ENCODE measurements at regions not wholly inside any gene's neighbourhood (a gene's known extent, or its start where the extent isn't known, plus 50 kb on each side); places are given as distances from the start of the nearest gene placed in this dataset.
"Not testable (repeated sequence)": the region's sequence is repeated elsewhere in the genome, so short reads cannot be mapped to it uniquely, and the experiment has no call there.

DNA sequence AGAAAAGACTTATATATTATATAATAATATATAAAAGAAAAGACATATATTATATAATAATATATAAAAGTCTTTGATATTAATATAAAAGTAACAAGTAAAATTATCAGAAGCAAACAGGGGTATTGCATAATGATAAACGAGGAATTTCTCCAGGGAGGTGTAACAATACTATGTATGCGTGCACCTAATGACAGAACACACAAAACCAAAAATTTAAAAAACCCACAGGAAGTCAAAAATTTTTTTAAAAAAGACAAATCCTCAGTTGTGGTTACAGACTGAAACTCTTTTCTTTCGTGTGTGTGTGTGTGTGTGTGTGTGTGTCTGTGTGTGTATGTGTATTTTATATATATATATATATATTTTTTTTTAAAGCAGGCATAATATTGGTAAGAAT is 279.2 kb upstream of the DPP6 start:
- H3K9ac ChIP-seq (ENCODE audit: low read length in 5 of 5): no peak overlapping the region
- no peaks in the 10 kb centered on the region for H3K4me1 ChIP-seq (ENCODE audit: control insufficient read depth in 5 of 5, insufficient read depth in 5 of 5, low read length in 5 of 5)
- H3K36me3 ChIP-seq (ENCODE audit: control insufficient read depth in 5 of 5, insufficient read depth in 5 of 5, low read length in 5 of 5): no peaks in the 10 kb centered on the region
- no peaks in the 10 kb centered on the region for H3K9me3 ChIP-seq (ENCODE audit: control insufficient read depth in 5 of 5, low read length in 5 of 5)
- H3K4me3 ChIP-seq (ENCODE audit: low read depth in 1 of 5, low read length in 5 of 5): no peak overlapping the region
- H3K27ac ChIP-seq (ENCODE audit: low read depth, low read length): no peak overlapping the region
- no peaks in the 10 kb centered on the region for H3K27me3 ChIP-seq (ENCODE audit: control insufficient read depth in 5 of 5, insufficient read depth in 4 of 5, low read length in 5 of 5)

- H3K4me3 ChIP-seq (ENCODE audit: low read depth in 1 of 5, low read length in 5 of 5); H3K4me1 ChIP-seq (ENCODE audit: control insufficient read depth in 5 of 5, insufficient read depth in 5 of 5, low read length in 5 of 5); H3K9ac ChIP-seq (ENCODE audit: low read length in 5 of 5); H3K27me3 ChIP-seq (ENCODE audit: control insufficient read depth in 5 of 5, insufficient read depth in 4 of 5, low read length in 5 of 5); H3K9me3 ChIP-seq (ENCODE audit: control insufficient read depth in 5 of 5, low read length in 5 of 5); H3K27ac ChIP-seq (ENCODE audit: low read depth, low read length); H3K36me3 ChIP-seq (ENCODE audit: control insufficient read depth in 5 of 5, insufficient read depth in 5 of 5, low read length in 5 of 5): not testable (repeated sequence)
These were observed 275.3 kb upstream of the DPP6 start for GRCh38 chr7:153776940-153777339.

DNA sequence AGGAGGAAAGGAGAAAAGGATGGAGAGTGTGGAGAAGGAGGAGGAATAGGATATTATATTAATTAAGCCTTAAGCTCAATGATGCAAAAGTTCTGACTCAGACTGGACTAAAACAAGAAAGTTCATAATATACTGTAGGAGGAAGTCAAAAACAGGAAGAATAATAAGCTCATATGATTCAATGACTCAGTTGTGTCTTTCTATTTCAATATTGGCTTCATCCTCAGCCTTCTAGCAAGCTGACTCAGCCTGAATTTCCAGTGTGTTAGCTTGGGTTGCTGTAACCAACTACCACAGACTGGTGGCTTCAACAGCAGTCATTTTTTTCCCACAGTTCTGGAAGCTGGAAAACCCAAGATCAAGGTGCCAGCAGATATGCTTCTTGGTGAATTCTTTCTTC is 254.8 kb upstream of the DPP6 start:
- not testable (repeated sequence) for H3K27me3 ChIP-seq (ENCODE audit: control insufficient read depth in 5 of 5, insufficient read depth in 4 of 5, low read length in 5 of 5); H3K9me3 ChIP-seq (ENCODE audit: control insufficient read depth in 5 of 5, low read length in 5 of 5); H3K27ac ChIP-seq (ENCODE audit: low read depth, low read length); H3K4me1 ChIP-seq (ENCODE audit: control insufficient read depth in 5 of 5, insufficient read depth in 5 of 5, low read length in 5 of 5); H3K9ac ChIP-seq (ENCODE audit: low read length in 5 of 5); H3K36me3 ChIP-seq (ENCODE audit: control insufficient read depth in 5 of 5, insufficient read depth in 5 of 5, low read length in 5 of 5); H3K4me3 ChIP-seq (ENCODE audit: low read depth in 1 of 5, low read length in 5 of 5)

DNA sequence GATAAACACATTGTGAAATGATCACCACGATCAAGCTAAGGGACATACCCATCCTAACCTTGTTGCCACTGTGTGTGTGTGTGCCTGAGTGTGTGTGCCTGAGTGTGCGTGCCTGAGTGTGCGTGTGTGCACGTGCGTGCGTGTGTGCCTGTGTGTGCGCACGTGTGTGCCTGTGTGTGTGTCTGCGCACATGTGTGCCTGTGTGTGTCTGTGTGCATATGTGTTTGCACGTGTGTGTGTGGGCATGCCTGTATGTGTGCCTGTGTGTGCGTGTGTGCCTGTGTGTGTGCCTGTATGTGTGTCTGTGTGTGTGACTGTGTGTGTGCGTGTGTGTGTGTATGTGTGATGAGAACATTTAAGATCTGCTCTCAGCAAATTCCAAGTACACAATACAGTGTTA is 244.1 kb upstream of the DPP6 start:
- H3K4me3 ChIP-seq (ENCODE audit: low read depth in 1 of 5, low read length in 5 of 5): no peak overlapping the region
- no peak overlapping the region for H3K27ac ChIP-seq (ENCODE audit: low read depth, low read length)
- H3K36me3 ChIP-seq (ENCODE audit: control insufficient read depth in 5 of 5, insufficient read depth in 5 of 5, low read length in 5 of 5): no peaks in the 10 kb centered on the region
- H3K27me3 ChIP-seq (ENCODE audit: control insufficient read depth in 5 of 5, insufficient read depth in 4 of 5, low read length in 5 of 5): no peaks in the 10 kb centered on the region
- H3K9me3 ChIP-seq (ENCODE audit: control insufficient read depth in 5 of 5, low read length in 5 of 5): no peaks in the 10 kb centered on the region
- no peaks in the 10 kb centered on the region for H3K4me1 ChIP-seq (ENCODE audit: control insufficient read depth in 5 of 5, insufficient read depth in 5 of 5, low read length in 5 of 5)
- no peak overlapping the region for H3K9ac ChIP-seq (ENCODE audit: low read length in 5 of 5)

GRCh38 chr7:153829525-153829924 is 222.7 kb upstream of the DPP6 start:
- Histone ChIP-seq H3K4me1 (ENCODE audit: control insufficient read depth in 5 of 5, insufficient read depth in 5 of 5, low read length in 5 of 5) (no peaks in the 10 kb centered on the region), H3K9ac (ENCODE audit: low read length in 5 of 5) (no peak overlapping the region)

DNA sequence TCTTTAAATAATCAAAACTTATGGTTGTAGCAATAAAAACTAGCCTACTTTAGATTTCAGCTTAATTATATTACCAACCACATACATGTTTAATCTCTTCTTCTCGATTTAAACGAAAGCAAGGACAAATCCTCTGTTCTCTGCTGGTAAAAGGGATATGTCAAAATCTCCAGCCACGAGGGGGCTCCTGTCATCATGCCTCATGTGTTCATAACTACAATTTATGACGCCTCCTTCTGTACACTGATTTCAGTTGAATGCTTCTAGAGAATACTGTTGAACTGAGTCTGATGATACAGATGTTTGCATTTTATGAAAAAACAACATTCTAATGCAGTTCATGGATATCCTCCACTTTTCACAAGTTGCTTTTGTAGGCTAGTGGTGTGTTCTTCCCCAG is 220.0 kb upstream of the DPP6 start:
- no peaks in the 10 kb centered on the region for H3K27me3 ChIP-seq (ENCODE audit: control insufficient read depth in 5 of 5, insufficient read depth in 4 of 5, low read length in 5 of 5)
- H3K27ac ChIP-seq (ENCODE audit: low read depth, low read length): no peak overlapping the region
- no peaks in the 10 kb centered on the region for H3K36me3 ChIP-seq (ENCODE audit: control insufficient read depth in 5 of 5, insufficient read depth in 5 of 5, low read length in 5 of 5)
- H3K4me1 ChIP-seq (ENCODE audit: control insufficient read depth in 5 of 5, insufficient read depth in 5 of 5, low read length in 5 of 5): peaks cover 2 to 13% (median 10%) of the 10 kb centered on the region in 5 donors
- H3K9me3 ChIP-seq (ENCODE audit: control insufficient read depth in 5 of 5, low read length in 5 of 5): no peaks in the 10 kb centered on the region
- H3K4me3 ChIP-seq (ENCODE audit: low read depth in 1 of 5, low read length in 5 of 5): no peak overlapping the region
- H3K9ac ChIP-seq (ENCODE audit: low read length in 5 of 5): no peak overlapping the region

More at GRCh38 chr7:153829525-153829924, 222.7 kb upstream of the DPP6 start:
- Histone ChIP-seq H3K36me3 (ENCODE audit: control insufficient read depth in 5 of 5, insufficient read depth in 5 of 5, low read length in 5 of 5) (no peaks in the 10 kb centered on the region), H3K9me3 (ENCODE audit: control insufficient read depth in 5 of 5, low read length in 5 of 5) (no peaks in the 10 kb centered on the region), H3K27me3 (ENCODE audit: control insufficient read depth in 5 of 5, insufficient read depth in 4 of 5, low read length in 5 of 5) (no peaks in the 10 kb centered on the region), H3K4me3 (ENCODE audit: low read depth in 1 of 5, low read length in 5 of 5) (no peak overlapping the region), H3K27ac (ENCODE audit: low read depth, low read length) (no peak overlapping the region)

DNA sequence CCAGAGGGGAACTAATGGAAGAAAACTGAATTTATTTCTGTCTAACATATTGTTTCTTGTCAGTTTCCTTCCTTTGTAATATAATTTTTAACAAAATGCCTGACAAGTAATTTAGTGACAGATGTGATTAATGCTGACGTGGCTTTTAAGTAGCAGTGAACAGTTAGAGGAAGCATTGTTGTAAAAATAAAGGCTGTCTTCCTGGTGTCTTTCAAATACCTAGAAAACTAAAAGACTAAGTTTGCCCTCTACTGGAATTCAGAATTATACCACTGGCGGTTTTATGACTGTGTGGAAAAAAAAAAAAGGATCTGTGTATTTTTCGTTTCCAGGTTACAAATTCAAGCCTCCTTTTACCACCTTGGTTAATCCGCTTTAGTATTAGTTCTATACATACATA is 217.1 kb upstream of the DPP6 start:
- peak overlapping the region; percentile 47 for H3K27ac ChIP-seq (ENCODE audit: low read depth, low read length)
- H3K9ac ChIP-seq (ENCODE audit: low read length in 5 of 5): no peak overlapping the region
- H3K27me3 ChIP-seq (ENCODE audit: control insufficient read depth in 5 of 5, insufficient read depth in 4 of 5, low read length in 5 of 5): no peaks in the 10 kb centered on the region
- H3K36me3 ChIP-seq (ENCODE audit: control insufficient read depth in 5 of 5, insufficient read depth in 5 of 5, low read length in 5 of 5): no peaks in the 10 kb centered on the region
- H3K9me3 ChIP-seq (ENCODE audit: control insufficient read depth in 5 of 5, low read length in 5 of 5): no peaks in the 10 kb centered on the region
- no peak overlapping the region for H3K4me3 ChIP-seq (ENCODE audit: low read depth in 1 of 5, low read length in 5 of 5)
- H3K4me1 ChIP-seq (ENCODE audit: control insufficient read depth in 5 of 5, insufficient read depth in 5 of 5, low read length in 5 of 5): peaks cover 2 to 13% (median 10%) of the 10 kb centered on the region in 5 donors

DNA sequence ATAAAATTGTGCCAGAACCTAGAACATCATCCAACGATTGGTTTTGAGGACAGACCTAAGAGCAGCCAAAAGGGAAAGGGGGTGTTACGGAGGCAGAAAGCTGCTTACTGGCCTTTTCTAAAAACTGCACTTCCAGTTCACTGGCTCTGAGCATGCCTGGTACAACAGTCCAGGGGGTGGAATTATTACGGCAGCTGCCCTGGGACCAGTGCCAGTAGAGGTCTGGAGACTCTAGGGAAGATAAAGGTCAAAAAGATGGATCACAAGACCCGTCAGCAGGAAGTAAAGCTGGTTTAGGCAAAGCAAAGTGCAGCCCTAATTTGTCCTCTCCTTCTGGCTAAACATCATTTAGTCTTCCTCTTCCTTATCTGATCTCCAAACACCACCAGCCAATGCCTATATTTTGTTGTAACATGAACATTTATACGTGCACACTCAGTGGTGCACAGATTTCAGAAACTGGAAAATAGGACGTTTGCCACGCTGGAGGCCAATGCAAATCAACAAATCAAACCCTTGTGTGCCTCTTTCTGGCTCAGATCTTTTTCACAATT is 216.4 kb upstream of the DPP6 start:
- no peaks in the 10 kb centered on the region for H3K9me3 ChIP-seq (ENCODE audit: control insufficient read depth in 5 of 5, low read length in 5 of 5)
- H3K4me3 ChIP-seq (ENCODE audit: low read depth in 1 of 5, low read length in 5 of 5): peak overlapping the region in 2 of 5 donors; percentile 12 to 19
- no peaks in the 10 kb centered on the region for H3K27me3 ChIP-seq (ENCODE audit: control insufficient read depth in 5 of 5, insufficient read depth in 4 of 5, low read length in 5 of 5)
- peak overlapping the region; percentile 47 for H3K27ac ChIP-seq (ENCODE audit: low read depth, low read length)
- H3K9ac ChIP-seq (ENCODE audit: low read length in 5 of 5): no peak overlapping the region
- H3K4me1 ChIP-seq (ENCODE audit: control insufficient read depth in 5 of 5, insufficient read depth in 5 of 5, low read length in 5 of 5): peaks cover 2 to 13% (median 10%) of the 10 kb centered on the region in 5 donors
- no peaks in the 10 kb centered on the region for H3K36me3 ChIP-seq (ENCODE audit: control insufficient read depth in 5 of 5, insufficient read depth in 5 of 5, low read length in 5 of 5)

GRCh38 chr7:153838591-153838990 is 213.6 kb upstream of the DPP6 start:
- Histone ChIP-seq H3K4me1 (ENCODE audit: control insufficient read depth in 5 of 5, insufficient read depth in 5 of 5, low read length in 5 of 5) (peaks cover 2 to 13% (median 10%) of the 10 kb centered on the region in 5 donors), H3K27me3 (ENCODE audit: control insufficient read depth in 5 of 5, insufficient read depth in 4 of 5, low read length in 5 of 5) (no peaks in the 10 kb centered on the region), H3K27ac (ENCODE audit: low read depth, low read length) (no peak overlapping the region), H3K36me3 (ENCODE audit: control insufficient read depth in 5 of 5, insufficient read depth in 5 of 5, low read length in 5 of 5) (no peaks in the 10 kb centered on the region), H3K9ac (ENCODE audit: low read length in 5 of 5) (no peak overlapping the region), H3K4me3 (ENCODE audit: low read depth in 1 of 5, low read length in 5 of 5) (no peak overlapping the region), H3K9me3 (ENCODE audit: control insufficient read depth in 5 of 5, low read length in 5 of 5) (peaks cover 0 to 3% (median 0%) of the 10 kb centered on the region in 5 donors)

DNA sequence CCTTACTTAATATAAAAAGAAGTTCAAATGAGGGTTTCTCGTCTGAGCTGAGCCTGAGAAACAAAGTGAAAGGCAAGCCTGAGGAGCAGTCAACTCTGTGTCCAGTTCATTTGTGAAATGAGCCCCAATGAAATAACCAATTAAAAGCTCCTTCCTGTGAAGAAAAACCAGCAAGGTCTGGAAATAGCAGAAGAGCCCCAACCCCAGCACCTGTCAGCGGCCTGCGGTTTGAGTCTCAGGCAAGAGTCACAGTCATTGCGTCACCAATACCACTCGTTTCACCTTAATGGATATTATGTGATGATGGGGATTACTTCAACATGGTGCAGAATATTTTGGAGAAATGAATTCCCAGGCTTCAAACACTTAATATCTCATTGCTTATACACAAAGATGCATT is 211.3 kb upstream of the DPP6 start:
- Histone ChIP-seq H3K36me3 (ENCODE audit: control insufficient read depth in 5 of 5, insufficient read depth in 5 of 5, low read length in 5 of 5) (no peaks in the 10 kb centered on the region), H3K27me3 (ENCODE audit: control insufficient read depth in 5 of 5, insufficient read depth in 4 of 5, low read length in 5 of 5) (no peaks in the 10 kb centered on the region), H3K9ac (ENCODE audit: low read length in 5 of 5) (no peak overlapping the region), H3K9me3 (ENCODE audit: control insufficient read depth in 5 of 5, low read length in 5 of 5) (peaks cover 0 to 3% (median under 1%) of the 10 kb centered on the region in 5 donors), H3K27ac (ENCODE audit: low read depth, low read length) (no peak overlapping the region), H3K4me1 (ENCODE audit: control insufficient read depth in 5 of 5, insufficient read depth in 5 of 5, low read length in 5 of 5) (peaks cover 0 to 4% (median 2%) of the 10 kb centered on the region in 5 donors), H3K4me3 (ENCODE audit: low read depth in 1 of 5, low read length in 5 of 5) (no peak overlapping the region)

GRCh38 chr7:153847828-153848227 is 204.4 kb upstream of the DPP6 start:
- no peaks in the 10 kb centered on the region for H3K36me3 ChIP-seq (ENCODE audit: control insufficient read depth in 5 of 5, insufficient read depth in 5 of 5, low read length in 5 of 5)
- H3K9ac ChIP-seq (ENCODE audit: low read length in 5 of 5): no peak overlapping the region
- no peaks in the 10 kb centered on the region for H3K27me3 ChIP-seq (ENCODE audit: control insufficient read depth in 5 of 5, insufficient read depth in 4 of 5, low read length in 5 of 5)
- H3K9me3 ChIP-seq (ENCODE audit: control insufficient read depth in 5 of 5, low read length in 5 of 5): peaks cover 0 to 4% (median 3%) of the 10 kb centered on the region in 5 donors
- no peak overlapping the region for H3K4me3 ChIP-seq (ENCODE audit: low read depth in 1 of 5, low read length in 5 of 5)
- H3K4me1 ChIP-seq (ENCODE audit: control insufficient read depth in 5 of 5, insufficient read depth in 5 of 5, low read length in 5 of 5): no peaks in the 10 kb centered on the region
- no peak overlapping the region for H3K27ac ChIP-seq (ENCODE audit: low read depth, low read length)
